GM23338 (cell line): ENCODE measurements at regions not wholly inside any gene's neighbourhood (a gene's known extent, or its start where the extent isn't known, plus 50 kb on each side); places are given as distances from the start of the nearest gene placed in this dataset.

ENCODE experiments used
- ATAC-seq: fragments of 200-7000 bp; cut with Tn5 transposase; 3 replicates; pipeline ENCODE4 v1.9.1; 2020
- DNase-seq: peaks from one replicate; pipeline ENCODE4 v3.0.0-alpha.2; 2015; ENCODE audit warnings: low spot score
- H2AFZ ChIP-seq: fragments of 200-600 bp; sonication (generic); 2 replicates; pipeline ENCODE4 v1.8.0; 2016; ENCODE audit warnings: antibody characterized with exemption, mild to moderate bottlenecking, moderate library complexity
- H3F3A ChIP-seq: fragments of 200-600 bp; sonication (generic); replicated peaks from 2 replicates; pipeline ENCODE4 v1.8.0; 2017; ENCODE audit warnings: antibody characterized with exemption, mixed run types, low read depth
- H3K27ac ChIP-seq: fragments of 200-600 bp; sonication (generic); 2 replicates; pipeline ENCODE4 v1.6.1; 2016; ENCODE audit warnings: low read depth
- H3K27me3 ChIP-seq: fragments of 200-600 bp; sonication (generic); 2 replicates; pipeline ENCODE4 v1.8.0; 2016; ENCODE audit warnings: mild to moderate bottlenecking, mixed run types, moderate library complexity; ENCODE audit not compliant: insufficient read depth
- H3K36me3 ChIP-seq: fragments of 200-600 bp; sonication (generic); 2 replicates; pipeline ENCODE4 v1.8.0; 2016; ENCODE audit warnings: mild to moderate bottlenecking; ENCODE audit not compliant: insufficient read depth
- H3K4me1 ChIP-seq: fragments of 200-600 bp; sonication (generic); 2 replicates; pipeline ENCODE4 v1.8.0; 2016; ENCODE audit warnings: mild to moderate bottlenecking, moderate library complexity; ENCODE audit not compliant: insufficient read depth
- H3K4me2 ChIP-seq: fragments of 200-600 bp; sonication (generic); 2 replicates; pipeline ENCODE4 v1.7.1; 2017; ENCODE audit warnings: mixed run types
- H3K4me3 ChIP-seq: fragments of 200-600 bp; sonication (generic); 2 replicates; pipeline ENCODE4 v1.6.1; 2016; ENCODE audit warnings: mixed run types
- H3K79me2 ChIP-seq: fragments of 200-600 bp; sonication (generic); replicated peaks from 2 replicates; pipeline ENCODE4 v1.8.0; 2017; ENCODE audit warnings: mild to moderate bottlenecking; ENCODE audit not compliant: insufficient read depth
- H3K9me2 ChIP-seq: fragments of 200-600 bp; sonication (generic); 2 replicates; pipeline ENCODE4 v1.8.0; 2017; ENCODE audit not compliant: insufficient read depth
- H4K20me1 ChIP-seq: fragments of 200-600 bp; sonication (generic); replicated peaks from 2 replicates; pipeline ENCODE4 v1.8.0; 2017; ENCODE audit warnings: mild to moderate bottlenecking; ENCODE audit not compliant: insufficient read depth
- H3K27ac Mint-ChIP-seq: 2 replicates; pipeline ENCODE4 v1.8.0; 2020; ENCODE audit warnings: inconsistent platforms, mild to moderate bottlenecking, moderate library complexity, mixed read lengths
- H3K27me3 Mint-ChIP-seq: 3 replicates; pipeline ENCODE4 v1.8.0; 2022; ENCODE audit warnings: low read depth, mild to moderate bottlenecking, moderate library complexity, mixed read lengths, inconsistent platforms; ENCODE audit not compliant: insufficient read depth, poor library complexity
- H3K36me3 Mint-ChIP-seq: 3 replicates; pipeline ENCODE4 v1.8.0; 2021; ENCODE audit warnings: low read depth, mild to moderate bottlenecking, inconsistent platforms, moderate library complexity, mixed read lengths
- H3K4me1 Mint-ChIP-seq: 3 replicates; pipeline ENCODE4 v1.8.0; 2020; ENCODE audit warnings: mild to moderate bottlenecking, inconsistent platforms, mixed read lengths
- H3K4me3 Mint-ChIP-seq: 3 replicates; pipeline ENCODE4 v1.8.0; 2021; ENCODE audit warnings: moderate library complexity, mild to moderate bottlenecking, inconsistent platforms, mixed read lengths
- H3K9me3 Mint-ChIP-seq: 3 replicates; pipeline ENCODE4 v1.8.0; 2020; ENCODE audit warnings: moderate library complexity, mild to moderate bottlenecking, inconsistent platforms, mixed read lengths
- CREB1 ChIP-seq: fragments of 250-450 bp; sonication (Bioruptor Pico); IDR thresholded peaks from 2 replicates; pipeline ENCODE4 v1.5.0; 2020; ENCODE audit warnings: low read depth, mild to moderate bottlenecking, moderate library complexity
- EZH2 ChIP-seq: fragments of 200-600 bp; sonication (generic); IDR thresholded peaks from one replicate; pipeline ENCODE4 v1.8.0; 2017; ENCODE audit warnings: antibody characterized with exemption, mild to moderate bottlenecking, low read depth; ENCODE audit not compliant: unreplicated experiment
- JUNB ChIP-seq: IDR thresholded peaks from one replicate; pipeline ENCODE4 v1.6.1; 2016; ENCODE audit warnings: antibody characterized with exemption; ENCODE audit not compliant: unreplicated experiment
- NANOG ChIP-seq: IDR thresholded peaks from 2 replicates; pipeline ENCODE4 v1.6.1; 2016; ENCODE audit warnings: antibody characterized with exemption, borderline replicate concordance
- POLR2AphosphoS5 ChIP-seq: IDR thresholded peaks from 2 replicates; pipeline ENCODE4 v1.6.1; 2016; ENCODE audit warnings: antibody characterized with exemption, low read depth
- STAT1 ChIP-seq: IDR thresholded peaks from one replicate; pipeline ENCODE4 v1.6.1; 2016; ENCODE audit warnings: antibody characterized with exemption; ENCODE audit not compliant: unreplicated experiment
- ZNF114 ChIP-seq: fragments of 250-450 bp; sonication (Bioruptor Pico); IDR thresholded peaks from 2 replicates; pipeline ENCODE4 v1.5.0; 2020; ENCODE audit warnings: mild to moderate bottlenecking, moderate library complexity
- ZNF331 ChIP-seq: fragments of 250-450 bp; sonication (Bioruptor Pico); IDR thresholded peaks from 2 replicates; pipeline ENCODE4 v1.5.0; 2020; ENCODE audit warnings: low read depth, mild to moderate bottlenecking, moderate library complexity
- TF ChIP-seq, protein P1 (sequence below): IDR thresholded peaks from 2 replicates; pipeline ENCODE4 v1.6.1; 2016; ENCODE audit warnings: antibody characterized with exemption
- TF ChIP-seq, protein P2 (sequence below), 2 experiments: fragments of 200-600 bp in 1 of 2; sonication (generic) in 1 of 2; conservative IDR thresholded peaks; 2 replicates each; pipeline versions ENCODE4 v1.5.1 to v1.6.1; 2016 to 2017; ENCODE audit warnings: antibody characterized with exemption in 2 of 2, low read depth in 2 of 2, mild to moderate bottlenecking in 2 of 2, moderate library complexity in 1 of 2
- TF ChIP-seq, protein P3 (sequence below): IDR thresholded peaks from one replicate; pipeline ENCODE4 v1.6.1; 2018; ENCODE audit warnings: antibody characterized with exemption; ENCODE audit not compliant: unreplicated experiment

DNA sequence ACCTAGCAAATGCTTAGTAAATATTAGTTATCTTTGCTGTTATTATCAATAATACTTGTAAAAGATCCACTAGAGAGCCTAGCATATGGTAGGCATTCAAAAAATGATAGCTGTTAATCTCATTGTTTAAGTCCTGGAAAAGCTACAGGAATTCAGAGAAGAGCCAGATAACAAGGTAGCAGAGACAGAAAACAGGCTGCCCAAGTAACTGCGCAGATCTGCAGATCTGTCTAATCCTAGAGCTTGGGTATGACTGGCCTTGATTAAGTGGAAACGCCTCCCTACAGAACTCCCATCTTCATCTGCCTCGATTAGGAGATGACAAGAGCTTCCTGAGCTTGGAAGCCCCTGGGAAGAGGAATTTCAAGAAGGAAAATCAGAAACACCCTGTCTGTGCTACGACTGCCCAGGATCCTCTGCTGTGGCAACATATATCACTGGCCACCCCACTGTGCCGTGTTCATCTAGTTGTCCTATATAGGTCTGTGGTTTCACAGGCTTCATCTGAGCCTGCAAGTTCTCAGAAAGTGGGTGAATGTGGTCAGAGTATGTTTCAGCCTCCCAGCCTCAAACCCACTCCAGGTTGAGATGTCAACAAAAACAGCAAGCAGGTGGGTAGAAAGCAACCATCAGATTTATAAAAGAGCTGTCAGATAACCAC lies 151.5 kb upstream of the PKDCC start:
- Mint-ChIP-seq H3K27me3 (peaks cover 6% of the 10 kb centered on the region), H3K9me3 (no peaks in the 10 kb centered on the region), H3K4me3 (no peak overlapping the region), H3K27ac (no peak overlapping the region), H3K4me1 (no peaks in the 10 kb centered on the region), H3K36me3 (no peaks in the 10 kb centered on the region)
- no peaks in the 10 kb centered on the region for H3K27me3 ChIP-seq
- no peak overlapping the region for H2AFZ ChIP-seq
- H3K4me1 ChIP-seq: no peaks in the 10 kb centered on the region
- no peak overlapping the region for H3K27ac ChIP-seq
- H3F3A ChIP-seq: no peaks in the 10 kb centered on the region
- H3K79me2 ChIP-seq: no peaks in the 10 kb centered on the region
- DNase-seq (no peak), ATAC-seq (no peak)
- no peak overlapping the region for H3K4me2 ChIP-seq
- no peak overlapping the region for H3K4me3 ChIP-seq
- no peak for TF ChIP-seq NANOG
- no peak for TF ChIP-seq ZNF331 (CRISPR knock-in tag)
- TF ChIP-seq STAT1: no peak
- no peak for TF ChIP-seq EZH2
- TF ChIP-seq CREB1: no peak
- TF ChIP-seq ZNF114 (CRISPR knock-in tag): no peak
- TF ChIP-seq POLR2AphosphoS5: no peak
- TF ChIP-seq, protein P1, sequence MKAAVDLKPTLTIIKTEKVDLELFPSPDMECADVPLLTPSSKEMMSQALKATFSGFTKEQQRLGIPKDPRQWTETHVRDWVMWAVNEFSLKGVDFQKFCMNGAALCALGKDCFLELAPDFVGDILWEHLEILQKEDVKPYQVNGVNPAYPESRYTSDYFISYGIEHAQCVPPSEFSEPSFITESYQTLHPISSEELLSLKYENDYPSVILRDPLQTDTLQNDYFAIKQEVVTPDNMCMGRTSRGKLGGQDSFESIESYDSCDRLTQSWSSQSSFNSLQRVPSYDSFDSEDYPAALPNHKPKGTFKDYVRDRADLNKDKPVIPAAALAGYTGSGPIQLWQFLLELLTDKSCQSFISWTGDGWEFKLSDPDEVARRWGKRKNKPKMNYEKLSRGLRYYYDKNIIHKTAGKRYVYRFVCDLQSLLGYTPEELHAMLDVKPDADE: no peak
- TF ChIP-seq, protein P2, sequence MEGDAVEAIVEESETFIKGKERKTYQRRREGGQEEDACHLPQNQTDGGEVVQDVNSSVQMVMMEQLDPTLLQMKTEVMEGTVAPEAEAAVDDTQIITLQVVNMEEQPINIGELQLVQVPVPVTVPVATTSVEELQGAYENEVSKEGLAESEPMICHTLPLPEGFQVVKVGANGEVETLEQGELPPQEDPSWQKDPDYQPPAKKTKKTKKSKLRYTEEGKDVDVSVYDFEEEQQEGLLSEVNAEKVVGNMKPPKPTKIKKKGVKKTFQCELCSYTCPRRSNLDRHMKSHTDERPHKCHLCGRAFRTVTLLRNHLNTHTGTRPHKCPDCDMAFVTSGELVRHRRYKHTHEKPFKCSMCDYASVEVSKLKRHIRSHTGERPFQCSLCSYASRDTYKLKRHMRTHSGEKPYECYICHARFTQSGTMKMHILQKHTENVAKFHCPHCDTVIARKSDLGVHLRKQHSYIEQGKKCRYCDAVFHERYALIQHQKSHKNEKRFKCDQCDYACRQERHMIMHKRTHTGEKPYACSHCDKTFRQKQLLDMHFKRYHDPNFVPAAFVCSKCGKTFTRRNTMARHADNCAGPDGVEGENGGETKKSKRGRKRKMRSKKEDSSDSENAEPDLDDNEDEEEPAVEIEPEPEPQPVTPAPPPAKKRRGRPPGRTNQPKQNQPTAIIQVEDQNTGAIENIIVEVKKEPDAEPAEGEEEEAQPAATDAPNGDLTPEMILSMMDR (conservative IDR thresholded peaks at IDR 0.05; ENCODE audit: low read depth in 2 of 2): no peak
- TF ChIP-seq JUNB: no peak
- TF ChIP-seq, protein P3, sequence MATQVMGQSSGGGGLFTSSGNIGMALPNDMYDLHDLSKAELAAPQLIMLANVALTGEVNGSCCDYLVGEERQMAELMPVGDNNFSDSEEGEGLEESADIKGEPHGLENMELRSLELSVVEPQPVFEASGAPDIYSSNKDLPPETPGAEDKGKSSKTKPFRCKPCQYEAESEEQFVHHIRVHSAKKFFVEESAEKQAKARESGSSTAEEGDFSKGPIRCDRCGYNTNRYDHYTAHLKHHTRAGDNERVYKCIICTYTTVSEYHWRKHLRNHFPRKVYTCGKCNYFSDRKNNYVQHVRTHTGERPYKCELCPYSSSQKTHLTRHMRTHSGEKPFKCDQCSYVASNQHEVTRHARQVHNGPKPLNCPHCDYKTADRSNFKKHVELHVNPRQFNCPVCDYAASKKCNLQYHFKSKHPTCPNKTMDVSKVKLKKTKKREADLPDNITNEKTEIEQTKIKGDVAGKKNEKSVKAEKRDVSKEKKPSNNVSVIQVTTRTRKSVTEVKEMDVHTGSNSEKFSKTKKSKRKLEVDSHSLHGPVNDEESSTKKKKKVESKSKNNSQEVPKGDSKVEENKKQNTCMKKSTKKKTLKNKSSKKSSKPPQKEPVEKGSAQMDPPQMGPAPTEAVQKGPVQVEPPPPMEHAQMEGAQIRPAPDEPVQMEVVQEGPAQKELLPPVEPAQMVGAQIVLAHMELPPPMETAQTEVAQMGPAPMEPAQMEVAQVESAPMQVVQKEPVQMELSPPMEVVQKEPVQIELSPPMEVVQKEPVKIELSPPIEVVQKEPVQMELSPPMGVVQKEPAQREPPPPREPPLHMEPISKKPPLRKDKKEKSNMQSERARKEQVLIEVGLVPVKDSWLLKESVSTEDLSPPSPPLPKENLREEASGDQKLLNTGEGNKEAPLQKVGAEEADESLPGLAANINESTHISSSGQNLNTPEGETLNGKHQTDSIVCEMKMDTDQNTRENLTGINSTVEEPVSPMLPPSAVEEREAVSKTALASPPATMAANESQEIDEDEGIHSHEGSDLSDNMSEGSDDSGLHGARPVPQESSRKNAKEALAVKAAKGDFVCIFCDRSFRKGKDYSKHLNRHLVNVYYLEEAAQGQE: no peak
- peaks cover 7% of the 10 kb centered on the region; the same call in 1 of the 2 replicates for H3K9me2 ChIP-seq
- no peaks in the 10 kb centered on the region for H3K36me3 ChIP-seq
- H4K20me1 ChIP-seq: no peaks in the 10 kb centered on the region
